ENCODE measurements at regions not wholly inside any gene's neighbourhood (a gene's known extent, or its start where the extent isn't known, plus 50 kb on each side); places are given as distances from the start of the nearest gene placed in this dataset.
"Not testable (repeated sequence)": the region's sequence is repeated elsewhere in the genome, so short reads cannot be mapped to it uniquely, and the experiment has no call there.

DNA sequence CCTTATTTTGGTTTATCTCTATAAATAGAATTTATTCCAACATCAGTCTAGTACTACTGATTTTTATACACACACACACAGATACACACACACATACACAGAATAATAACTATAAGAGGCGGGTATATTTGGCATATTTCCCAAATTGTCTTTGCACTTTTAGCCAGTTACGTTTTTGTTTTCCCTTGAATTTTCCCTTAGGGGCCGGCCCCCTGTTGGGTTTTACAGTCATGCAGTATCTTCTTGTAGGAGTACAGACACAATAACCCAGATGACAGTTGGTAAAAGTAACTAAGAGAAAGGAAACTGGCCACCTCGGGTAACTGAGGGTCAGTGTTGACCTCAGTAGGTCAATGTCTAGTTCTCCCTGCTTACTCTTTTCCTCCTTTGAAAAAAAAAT is 50.9 kb downstream of the DISP1 start:
- FAIRE-seq = no peak

DNA sequence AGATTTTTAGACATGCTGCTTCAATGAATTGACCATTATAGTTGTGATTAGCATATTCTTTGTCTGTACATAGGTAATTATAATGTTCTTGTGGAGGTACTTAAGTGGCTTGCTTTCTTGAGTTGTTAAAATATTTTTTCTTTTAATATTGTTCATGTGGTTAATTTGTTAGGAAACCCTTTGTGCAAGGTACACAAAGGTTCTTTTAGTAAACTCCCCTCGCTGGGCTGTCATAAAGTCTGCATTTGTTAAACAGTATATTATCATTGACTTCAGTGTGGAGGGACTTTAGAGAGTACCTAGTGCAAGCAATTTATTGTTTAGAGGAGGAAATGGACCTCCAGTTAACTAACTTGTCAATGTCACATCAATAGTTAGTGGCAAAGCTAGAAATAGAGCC is 52.5 kb downstream of the DISP1 start:
- no peak for FAIRE-seq

DNA sequence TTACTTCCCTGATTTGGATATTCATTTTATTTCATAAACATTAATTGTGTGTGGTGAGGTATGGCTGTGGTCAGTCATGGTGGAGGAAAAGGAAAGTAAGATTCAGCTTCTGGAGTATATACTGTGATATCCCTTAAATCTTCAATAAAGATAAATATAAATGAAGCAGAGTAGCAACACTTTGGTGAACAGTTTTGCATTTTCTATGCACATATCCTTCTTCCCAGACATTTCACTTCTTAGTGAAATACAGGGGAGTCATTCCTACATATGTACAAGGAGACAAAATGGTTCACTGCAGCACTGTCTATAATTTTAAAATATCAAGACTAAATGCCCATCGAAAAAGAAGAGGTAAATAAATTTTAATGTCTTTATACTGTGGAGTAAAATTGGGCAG is 61.3 kb downstream of the DISP1 start:
- FAIRE-seq = no peak

DNA sequence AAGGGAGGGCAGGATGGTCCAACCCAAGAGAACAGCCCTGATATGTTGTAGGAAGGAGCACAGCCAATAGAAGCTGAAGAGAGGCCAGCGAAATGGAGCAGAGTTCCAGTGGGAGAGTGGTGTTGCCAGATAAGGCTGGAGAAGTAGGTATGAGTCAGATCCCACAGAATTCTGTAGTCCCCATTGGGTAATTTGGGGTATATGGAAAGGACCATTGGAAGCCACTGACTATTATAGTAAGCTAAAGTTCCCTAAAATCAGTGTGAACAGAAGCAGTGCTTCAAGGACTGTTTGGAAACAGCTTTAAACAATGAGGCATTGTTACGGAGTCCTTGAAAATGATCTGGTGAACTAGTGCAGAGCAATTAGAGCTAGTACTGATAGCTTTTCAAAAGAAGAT is 63.0 kb downstream of the DISP1 start:
- FAIRE-seq = no peak

GRCh38 chr1:222880587-222880986 is 65.7 kb downstream of the DISP1 start:
- no peak for FAIRE-seq

- no peak for FAIRE-seq
Measured at GRCh38 chr1:222886194-222886854, 71.5 kb downstream of the DISP1 start.

- FAIRE-seq = no peak
Measured at GRCh38 chr1:222886878-222887351, 72.1 kb downstream of the DISP1 start.

GRCh38 chr1:222889440-222889839 is 74.6 kb downstream of the DISP1 start:
- no peak for FAIRE-seq

- no peak for FAIRE-seq
Measured at GRCh38 chr1:222890716-222891115, 75.9 kb downstream of the DISP1 start.

- FAIRE-seq = no peak
Measured at GRCh38 chr1:222891578-222891977, 76.7 kb downstream of the DISP1 start.

- FAIRE-seq = no peak
Measured at GRCh38 chr1:222892137-222892769, 77.4 kb downstream of the DISP1 start.

DNA sequence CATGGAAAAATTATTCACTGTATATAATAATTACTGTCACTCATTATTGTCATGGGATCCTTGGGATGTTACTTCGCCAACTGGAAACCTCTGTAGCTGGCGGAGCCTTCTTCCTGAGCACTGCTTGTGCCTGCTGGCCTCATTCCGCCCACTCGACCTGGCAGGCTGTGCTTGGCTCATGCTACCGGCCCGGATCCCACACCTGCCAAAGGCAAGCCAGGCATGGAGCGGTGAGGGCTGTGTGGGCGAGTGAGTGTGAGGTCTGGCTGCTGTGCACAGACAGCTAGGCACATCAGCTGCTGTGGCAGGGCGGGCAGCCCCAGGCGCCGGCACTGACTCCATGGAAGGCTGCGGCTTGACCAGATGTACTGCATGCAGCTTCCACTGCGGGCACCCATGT is 78.4 kb downstream of the DISP1 start:
- no peak for FAIRE-seq

GRCh38 chr1:222894331-222894730 is 79.5 kb downstream of the DISP1 start:
- no peak for FAIRE-seq

DNA sequence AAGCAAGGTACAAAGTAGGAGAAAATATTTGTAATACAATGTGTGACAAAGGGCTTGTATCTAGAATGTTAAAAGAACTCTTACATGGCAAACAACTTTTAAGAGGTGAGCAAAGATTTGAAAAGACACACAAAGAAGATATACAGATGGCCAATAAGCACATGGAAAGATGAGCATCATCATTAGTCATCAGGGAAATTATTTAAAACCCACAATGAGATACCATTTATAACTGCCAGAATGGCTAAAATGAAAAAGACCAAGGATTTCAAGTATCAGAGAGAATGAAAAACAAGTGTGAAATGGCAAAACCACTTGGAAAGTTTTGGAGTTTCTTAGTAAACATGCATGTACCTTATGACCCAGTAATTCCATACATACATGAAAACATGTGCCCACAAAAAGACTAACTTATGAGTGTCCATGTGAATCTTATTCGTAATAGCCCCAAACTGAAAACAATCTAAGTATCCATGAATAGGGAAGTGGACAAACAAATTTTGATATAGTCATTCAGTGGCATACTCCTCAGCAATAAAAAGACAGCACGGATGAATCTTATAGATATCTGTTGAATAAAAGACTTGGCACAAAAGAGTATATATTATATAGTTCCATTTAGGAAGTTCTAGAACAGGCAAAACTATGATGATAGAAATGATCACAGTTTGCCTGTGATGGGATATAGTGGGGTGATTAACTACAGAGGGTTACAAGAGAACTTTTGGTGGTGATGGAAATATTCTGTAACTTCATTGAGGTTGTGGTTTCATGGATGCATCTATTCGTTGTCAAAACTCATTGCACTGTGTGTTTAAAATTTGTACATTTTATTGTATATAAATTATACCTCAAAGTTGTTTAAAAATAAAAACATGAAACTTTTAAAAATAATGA is 82.0 kb downstream of the DISP1 start:
- FAIRE-seq = peak; percentile 33

DNA sequence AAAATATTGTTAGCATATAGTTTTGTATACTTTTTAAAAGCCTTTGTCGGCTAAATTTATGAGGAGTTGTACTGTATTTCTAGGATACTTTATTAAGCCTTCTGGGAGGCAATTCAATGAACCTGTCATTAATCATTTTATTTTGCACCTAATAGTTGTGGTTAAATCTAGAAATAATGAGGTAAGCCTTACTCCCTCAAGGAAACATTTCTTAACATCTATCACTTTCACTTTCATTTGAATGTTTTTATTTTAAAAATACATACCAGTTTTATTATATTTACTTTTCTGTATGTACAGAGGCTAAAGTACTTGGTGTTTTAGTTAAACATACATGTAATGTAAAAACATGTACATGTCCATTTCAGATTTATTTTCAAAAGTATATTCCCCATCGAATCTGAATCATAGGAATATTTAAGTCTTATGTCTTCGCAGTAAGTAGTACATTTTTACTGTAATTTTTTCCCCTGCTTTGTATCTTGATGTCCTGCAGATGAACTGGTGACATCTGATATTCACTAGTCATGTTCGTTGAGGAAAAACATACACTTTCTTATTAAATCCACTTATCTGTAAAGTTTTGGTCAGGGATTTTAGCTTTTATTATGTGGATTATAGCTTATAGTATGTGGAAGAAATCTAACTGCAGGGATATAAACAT is 82.8 kb downstream of the DISP1 start:
- FAIRE-seq = peak; percentile 92

DNA sequence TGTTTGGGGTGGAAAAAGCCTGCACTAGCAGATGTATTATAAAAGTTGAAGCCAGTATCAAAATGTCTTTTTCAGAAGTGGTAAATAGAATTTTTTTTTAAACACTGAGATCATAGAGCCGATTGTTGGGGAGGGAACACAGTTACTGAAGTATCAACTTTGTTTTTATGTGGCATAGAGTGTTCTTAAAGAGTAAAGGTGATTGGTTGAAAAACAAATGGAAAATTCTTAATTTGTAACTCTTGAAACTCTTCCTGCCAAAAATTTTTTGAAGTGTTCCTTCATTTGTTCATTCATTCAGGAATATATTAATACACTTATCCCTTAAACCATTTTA is 83.3 kb downstream of the DISP1 start:
- FAIRE-seq = peak; percentile 78

DNA sequence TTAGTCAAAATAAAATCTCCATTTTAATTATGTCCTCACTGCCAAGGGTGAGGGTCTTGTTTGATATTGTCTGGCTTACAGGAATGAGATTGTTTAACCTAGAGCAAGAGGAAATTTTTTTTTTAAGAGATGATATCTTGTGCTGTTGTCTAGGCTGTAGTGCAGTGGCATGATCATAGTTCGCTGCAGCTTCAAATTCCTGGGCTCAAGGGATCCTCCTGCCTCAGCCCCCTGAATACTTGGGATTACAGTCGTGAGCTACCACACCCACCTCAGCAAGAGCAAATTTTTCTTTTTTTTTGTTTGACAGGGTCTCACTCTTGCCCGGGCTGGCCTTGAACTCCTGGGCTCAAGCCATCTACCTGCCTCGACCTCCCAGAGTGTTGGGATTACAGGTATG is 84.6 kb downstream of the DISP1 start:
- no peak for FAIRE-seq

GRCh38 chr1:222904451-222904850 is 89.6 kb downstream of the DISP1 start:
- FAIRE-seq = no peak

DNA sequence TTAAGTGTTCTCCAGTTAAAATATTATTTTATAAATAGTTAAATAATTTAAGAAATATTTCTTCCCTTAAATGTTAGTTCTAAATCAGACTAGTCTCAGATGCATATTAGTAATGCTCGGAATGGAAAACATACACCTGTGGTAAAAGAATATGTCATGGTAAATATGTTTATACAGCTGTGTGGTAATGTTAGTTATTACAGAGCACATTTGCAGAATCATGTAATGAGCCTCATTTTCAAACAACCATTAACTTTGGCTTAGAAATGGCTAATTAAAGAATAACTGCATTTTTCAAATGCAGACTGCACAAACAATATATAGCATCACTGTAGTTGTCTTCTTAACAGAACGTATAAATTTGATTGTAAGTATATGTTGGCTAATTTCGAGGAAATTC is 90.3 kb downstream of the DISP1 start:
- peak; percentile 72 for FAIRE-seq

- not testable (repeated sequence) for FAIRE-seq
Measured at GRCh38 chr1:222906271-222906739, 91.5 kb downstream of the DISP1 start.

- FAIRE-seq = no peak
Measured at GRCh38 chr1:222909586-222909985, 94.7 kb downstream of the DISP1 start.

GRCh38 chr1:222910699-222911098 is 95.9 kb downstream of the DISP1 start:
- no peak for FAIRE-seq

GRCh38 chr1:222911866-222912265 is 97.0 kb downstream of the DISP1 start:
- FAIRE-seq = no peak

Measured in islet of Langerhans (tissue), 1 donor.